A549 (cell line): ENCODE measurements at regions not wholly inside any gene's neighbourhood (a gene's known extent, or its start where the extent isn't known, plus 50 kb on each side); places are given as distances from the start of the nearest gene placed in this dataset.

ENCODE experiments used
- ATAC-seq, 2 experiments: fragments of 200-7000 bp in 1 of 2; fragments of >200 bp in 1 of 2; cut with Nextera tagmentation in 1 of 2; cut with Tn5 transposase in 1 of 2; 3 replicates each; pipeline versions ENCODE4 v1.8.0 to v1.9.1; 2018 to 2020; ENCODE audit warnings: mild to moderate bottlenecking in 1 of 2, moderate library complexity in 1 of 2
- CTCF ChIA-PET: fragments of 300-600 bp; sonication (Branson Sonifier 250); formaldehyde crosslinking; extraction: SDS; loops from one replicate; lab custom pipeline; 2021; ENCODE audit warnings: antibody characterized with exemption, inconsistent platforms; lab: Yijun Ruan, JAX
- POLR2A ChIA-PET: fragments of 350-600 bp; formaldehyde crosslinking; extraction: SDS; loops from one replicate; lab custom pipeline; 2021; ENCODE audit warnings: antibody characterized with exemption, inconsistent platforms; lab: Yijun Ruan, JAX
- DNase-seq, 2 experiments: peaks; one replicate each; pipeline versions ENCODE4 v3.0.0 to v3.0.0-alpha.2; 2011 to 2016; ENCODE audit warnings: low read depth in 1 of 2, low spot score in 1 of 2
- FAIRE-seq: peaks from 2 replicates; lab custom pipeline; 2011; peaks lifted over from hg19 to GRCh38; lab: Jason Lieb, UNC
- H3K27ac ChIP-seq, 2 experiments: fragments of >200 bp; sonication (Bioruptor Twin); formaldehyde crosslinking; 3 replicates each; pipeline ENCODE4 v1.5.1; 2016 to 2017
- H3K4me1 ChIP-seq: fragments of >200 bp; sonication (Bioruptor Twin); formaldehyde crosslinking; 3 replicates; pipeline ENCODE4 v1.6.1; 2016
- H3K4me2 ChIP-seq: fragments of >200 bp; sonication (Bioruptor Twin); formaldehyde crosslinking; 3 replicates; pipeline ENCODE4 v1.6.1; 2016
- H3K4me3 ChIP-seq: fragments of >200 bp; sonication (Bioruptor Twin); formaldehyde crosslinking; 3 replicates; pipeline ENCODE4 v1.5.1; 2016
- H3K9me3 ChIP-seq: fragments of >200 bp; sonication (Bioruptor Twin); formaldehyde crosslinking; 3 replicates; pipeline ENCODE4 v1.6.1; 2016
- BHLHE40 ChIP-seq: IDR thresholded peaks from 2 replicates; pipeline ENCODE4 v1.6.1; 2012; ENCODE audit warnings: low read depth, low read length, inconsistent platforms
- CEBPB ChIP-seq, 2 experiments: fragments of >200 bp in 1 of 2; sonication (Bioruptor Twin) in 1 of 2; formaldehyde crosslinking in 1 of 2; IDR thresholded peaks; 2 replicates each; pipeline ENCODE4 v1.6.1; 2012 to 2016
- EP300 ChIP-seq, 2 experiments: fragments of >200 bp; sonication (Bioruptor Twin); formaldehyde crosslinking; IDR thresholded peaks; 2 replicates in 1 of 2; 3 replicates in 1 of 2; pipeline ENCODE4 v1.6.1; 2016 to 2017
- FOSL2 ChIP-seq, 2 experiments: fragments of 450-650 bp in 1 of 2; fragments of >200 bp in 1 of 2; sonication (Bioruptor Twin) in 1 of 2; formaldehyde crosslinking; IDR thresholded peaks; 2 replicates each; pipeline versions ENCODE4 v1.5.0 to v1.6.1; 2016 to 2020; ENCODE audit warnings: mild to moderate bottlenecking in 1 of 2, moderate library complexity in 1 of 2
- HDAC2 ChIP-seq: fragments of 200-600 bp; sonication (generic); IDR thresholded peaks from 2 replicates; pipeline ENCODE4 v1.6.1; 2016
- HEYL ChIP-seq: fragments of 250-450 bp; sonication (Bioruptor Pico); IDR thresholded peaks from 2 replicates; pipeline ENCODE4 v1.8.0; 2021; ENCODE audit warnings: mild to moderate bottlenecking, moderate library complexity
- HOXB13 ChIP-seq: fragments of 250-450 bp; sonication (Bioruptor Pico); IDR thresholded peaks from 2 replicates; pipeline ENCODE4 v1.5.0; 2020; ENCODE audit warnings: low read depth, mild to moderate bottlenecking, moderate library complexity
- JUNB ChIP-seq: fragments of >200 bp; sonication (Bioruptor Twin); formaldehyde crosslinking; IDR thresholded peaks from 2 replicates; pipeline ENCODE4 v1.6.1; 2016
- MAZ ChIP-seq: fragments of 150-350 bp; IDR thresholded peaks from 2 replicates; pipeline ENCODE4 v1.6.1; 2014; ENCODE audit warnings: antibody characterized with exemption, low read depth, low read length, borderline replicate concordance
- MYC ChIP-seq: IDR thresholded peaks from 2 replicates; pipeline ENCODE4 v1.6.1; 2012; ENCODE audit warnings: mild to moderate bottlenecking, inconsistent platforms, low read length, improper control_type of control experiment, borderline replicate concordance
- NFE2L2 ChIP-seq: fragments of 150-350 bp; conservative IDR thresholded peaks from 2 replicates; pipeline ENCODE4 v1.6.1; 2014; ENCODE audit warnings: low read length
- PHF8 ChIP-seq: fragments of 200-600 bp; sonication (generic); IDR thresholded peaks from 2 replicates; pipeline ENCODE4 v1.6.1; 2016; ENCODE audit warnings: low read depth, mild to moderate bottlenecking, antibody characterized with exemption, moderate library complexity, borderline replicate concordance
- POLR2A ChIP-seq: IDR thresholded peaks from 2 replicates; pipeline ENCODE4 v1.6.1; 2012; ENCODE audit warnings: mild to moderate bottlenecking, low read length
- POLR2AphosphoS2 ChIP-seq: conservative IDR thresholded peaks from 2 replicates; pipeline ENCODE4 v1.6.1; 2012; ENCODE audit warnings: low read length, improper control_type of control experiment, inconsistent platforms
- RARB ChIP-seq: fragments of 250-450 bp; sonication (Bioruptor Pico); IDR thresholded peaks from 2 replicates; pipeline ENCODE4 v1.8.0; 2021; ENCODE audit warnings: mild to moderate bottlenecking, moderate library complexity
- RCOR1 ChIP-seq: fragments of 150-350 bp; IDR thresholded peaks from 2 replicates; pipeline ENCODE4 v1.6.1; 2014; ENCODE audit warnings: antibody characterized with exemption, low read length, low read depth
- RNF2 ChIP-seq: fragments of 200-600 bp; sonication (generic); IDR thresholded peaks from 2 replicates; pipeline ENCODE4 v1.6.1; 2016; ENCODE audit warnings: low read depth, mild to moderate bottlenecking, antibody characterized with exemption, moderate library complexity, borderline replicate concordance
- ZC3H11A ChIP-seq: fragments of 450-650 bp; IDR thresholded peaks from 2 replicates; pipeline ENCODE4 v1.6.1; 2014; ENCODE audit warnings: antibody characterized with exemption, mild to moderate bottlenecking
- ZFP36 ChIP-seq: fragments of 450-650 bp; IDR thresholded peaks from 2 replicates; pipeline ENCODE4 v1.6.1; 2014; ENCODE audit warnings: borderline replicate concordance; ENCODE audit not compliant: partially characterized antibody
- ZSCAN20 ChIP-seq: fragments of 250-450 bp; sonication (Bioruptor Pico); IDR thresholded peaks from 2 replicates; pipeline ENCODE4 v1.8.0; 2022; ENCODE audit warnings: mild to moderate bottlenecking, moderate library complexity
- WGBS: methylation state at CpG from one replicate; pipeline ENCODE4 v1.1.6; 2017; ENCODE audit errors: missing lambda C conversion rate; 5-methylcytosine and 5-hydroxymethylcytosine counted together
- TF ChIP-seq, protein P1 (sequence below): fragments of >200 bp; sonication (Bioruptor Twin); formaldehyde crosslinking; IDR thresholded peaks from 3 replicates; pipeline ENCODE4 v1.5.1; 2016
- TF ChIP-seq, protein P2 (sequence below): IDR thresholded peaks from 2 replicates; pipeline ENCODE4 v1.6.1; 2012
- TF ChIP-seq, protein P3 (sequence below): IDR thresholded peaks from 2 replicates; pipeline ENCODE4 v1.6.1; 2012
- TF ChIP-seq, protein P4 (sequence below): fragments of 150-350 bp; IDR thresholded peaks from 2 replicates; pipeline ENCODE4 v1.6.1; 2014; ENCODE audit warnings: low read depth, mild to moderate bottlenecking, low read length
- TF ChIP-seq, protein P5 (sequence below): fragments of 250-450 bp; sonication (Bioruptor Pico); IDR thresholded peaks from 2 replicates; pipeline ENCODE4 v1.5.0; 2020; ENCODE audit warnings: low read depth, mild to moderate bottlenecking, moderate library complexity
- TF ChIP-seq, protein P6 (sequence below): fragments of 250-450 bp; sonication (Bioruptor Pico); IDR thresholded peaks from 2 replicates; pipeline ENCODE4 v1.5.0; 2021; ENCODE audit warnings: mild to moderate bottlenecking, moderate library complexity, borderline replicate concordance

DNA sequence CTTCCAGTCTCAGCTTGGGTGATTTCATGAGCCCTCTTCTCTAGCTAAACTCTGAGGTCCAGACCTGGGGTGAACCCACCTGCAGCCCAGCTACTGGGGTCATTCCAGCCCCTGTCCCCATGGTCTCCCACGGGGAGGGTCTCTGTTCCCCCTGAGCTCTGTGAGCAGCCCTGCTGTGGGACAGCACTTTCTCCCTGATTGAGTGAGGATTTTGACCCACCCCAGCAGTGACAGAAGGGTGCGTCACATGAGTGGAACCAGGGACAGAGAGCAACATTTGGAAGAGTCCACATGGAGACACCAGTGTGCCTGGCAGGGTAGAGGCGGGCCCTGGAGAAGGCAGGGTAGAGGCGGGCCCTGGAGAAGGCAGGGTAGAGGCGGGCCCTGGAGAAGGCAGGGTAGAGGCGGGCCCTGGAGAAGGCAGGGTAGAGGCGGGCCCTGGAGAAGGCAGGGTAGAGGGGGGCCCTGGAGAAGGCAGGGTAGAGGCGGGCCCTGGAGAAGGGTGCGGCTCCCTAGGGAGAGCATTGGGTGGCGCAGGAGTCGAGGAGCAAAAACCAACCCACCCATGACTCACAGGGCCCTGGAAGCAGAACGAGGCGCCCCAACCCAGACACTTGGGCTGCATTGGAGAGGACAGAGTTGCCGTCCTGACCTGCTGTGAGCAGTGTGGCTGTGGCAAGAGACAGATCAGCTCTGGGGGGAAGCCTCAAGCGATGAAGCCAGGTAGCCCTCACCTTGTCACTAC, 227.7 kb upstream of the B3GAT1 start (continued):
- TF ChIP-seq, protein P1, sequence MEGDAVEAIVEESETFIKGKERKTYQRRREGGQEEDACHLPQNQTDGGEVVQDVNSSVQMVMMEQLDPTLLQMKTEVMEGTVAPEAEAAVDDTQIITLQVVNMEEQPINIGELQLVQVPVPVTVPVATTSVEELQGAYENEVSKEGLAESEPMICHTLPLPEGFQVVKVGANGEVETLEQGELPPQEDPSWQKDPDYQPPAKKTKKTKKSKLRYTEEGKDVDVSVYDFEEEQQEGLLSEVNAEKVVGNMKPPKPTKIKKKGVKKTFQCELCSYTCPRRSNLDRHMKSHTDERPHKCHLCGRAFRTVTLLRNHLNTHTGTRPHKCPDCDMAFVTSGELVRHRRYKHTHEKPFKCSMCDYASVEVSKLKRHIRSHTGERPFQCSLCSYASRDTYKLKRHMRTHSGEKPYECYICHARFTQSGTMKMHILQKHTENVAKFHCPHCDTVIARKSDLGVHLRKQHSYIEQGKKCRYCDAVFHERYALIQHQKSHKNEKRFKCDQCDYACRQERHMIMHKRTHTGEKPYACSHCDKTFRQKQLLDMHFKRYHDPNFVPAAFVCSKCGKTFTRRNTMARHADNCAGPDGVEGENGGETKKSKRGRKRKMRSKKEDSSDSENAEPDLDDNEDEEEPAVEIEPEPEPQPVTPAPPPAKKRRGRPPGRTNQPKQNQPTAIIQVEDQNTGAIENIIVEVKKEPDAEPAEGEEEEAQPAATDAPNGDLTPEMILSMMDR = no peak
- TF ChIP-seq HDAC2 = no peak

DNA sequence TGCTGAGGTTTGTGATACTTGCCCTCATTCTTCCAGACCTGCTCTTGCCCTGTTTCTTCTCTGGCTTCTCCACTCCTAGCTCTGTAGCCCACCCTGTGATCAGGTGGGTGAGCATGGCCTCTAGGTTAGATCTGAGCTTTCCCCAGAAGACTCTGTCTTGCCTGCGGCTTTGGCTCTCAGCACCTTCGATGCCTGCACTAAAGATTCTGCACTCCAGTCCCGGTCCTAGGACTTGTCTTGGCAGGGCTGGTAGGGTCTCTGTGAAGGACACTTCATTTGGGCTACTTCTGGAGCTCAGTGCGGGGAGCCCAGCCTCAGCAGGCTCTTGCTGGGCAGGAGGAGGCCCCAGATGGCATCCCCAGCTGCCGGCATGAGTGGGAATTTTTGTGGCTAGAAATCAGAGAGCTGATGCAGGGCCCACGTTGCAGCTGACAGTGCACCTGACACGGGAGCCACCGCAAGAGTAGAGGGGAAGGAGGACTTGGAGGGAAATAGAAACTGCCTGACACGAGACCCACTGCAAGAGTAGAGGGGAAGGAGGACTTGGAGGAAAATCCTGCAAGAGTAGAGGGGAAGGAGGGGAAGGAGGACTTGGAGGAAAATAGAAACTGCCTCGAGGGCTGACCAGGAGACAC, 226.9 kb upstream of the B3GAT1 start:
- DNase-seq = no peak
- ChIA-PET POLR2A (no interaction called here), CTCF (no interaction called here)
- H3K4me3 ChIP-seq = no peak overlapping the region
- FAIRE-seq = no peak
- no peak for ATAC-seq
- no peak overlapping the region for H3K27ac ChIP-seq
- H3K4me2 ChIP-seq = no peak overlapping the region
- H3K9me3 ChIP-seq = no peaks in the 10 kb centered on the region
- no peaks in the 10 kb centered on the region for H3K4me1 ChIP-seq
- no peak for TF ChIP-seq RCOR1
- no peak for TF ChIP-seq FOSL2 (IDR thresholded peaks at IDR 0.05)
- TF ChIP-seq FOSL2 (CRISPR knock-in tag; IDR thresholded peaks at IDR 0.05) = no peak
- TF ChIP-seq MYC = no peak
- no peak for TF ChIP-seq POLR2A
- no peak for TF ChIP-seq RARB (CRISPR knock-in tag)
- TF ChIP-seq JUNB = no peak
- TF ChIP-seq HEYL (CRISPR knock-in tag) = no peak
- no peak for TF ChIP-seq EP300 (IDR thresholded peaks at IDR 0.05)
- no peak for TF ChIP-seq NFE2L2
- TF ChIP-seq HDAC2 = no peak
- no peak for TF ChIP-seq PHF8
- WGBS = 23% methylated on average over 6 of the region's 10 CpGs

DNA sequence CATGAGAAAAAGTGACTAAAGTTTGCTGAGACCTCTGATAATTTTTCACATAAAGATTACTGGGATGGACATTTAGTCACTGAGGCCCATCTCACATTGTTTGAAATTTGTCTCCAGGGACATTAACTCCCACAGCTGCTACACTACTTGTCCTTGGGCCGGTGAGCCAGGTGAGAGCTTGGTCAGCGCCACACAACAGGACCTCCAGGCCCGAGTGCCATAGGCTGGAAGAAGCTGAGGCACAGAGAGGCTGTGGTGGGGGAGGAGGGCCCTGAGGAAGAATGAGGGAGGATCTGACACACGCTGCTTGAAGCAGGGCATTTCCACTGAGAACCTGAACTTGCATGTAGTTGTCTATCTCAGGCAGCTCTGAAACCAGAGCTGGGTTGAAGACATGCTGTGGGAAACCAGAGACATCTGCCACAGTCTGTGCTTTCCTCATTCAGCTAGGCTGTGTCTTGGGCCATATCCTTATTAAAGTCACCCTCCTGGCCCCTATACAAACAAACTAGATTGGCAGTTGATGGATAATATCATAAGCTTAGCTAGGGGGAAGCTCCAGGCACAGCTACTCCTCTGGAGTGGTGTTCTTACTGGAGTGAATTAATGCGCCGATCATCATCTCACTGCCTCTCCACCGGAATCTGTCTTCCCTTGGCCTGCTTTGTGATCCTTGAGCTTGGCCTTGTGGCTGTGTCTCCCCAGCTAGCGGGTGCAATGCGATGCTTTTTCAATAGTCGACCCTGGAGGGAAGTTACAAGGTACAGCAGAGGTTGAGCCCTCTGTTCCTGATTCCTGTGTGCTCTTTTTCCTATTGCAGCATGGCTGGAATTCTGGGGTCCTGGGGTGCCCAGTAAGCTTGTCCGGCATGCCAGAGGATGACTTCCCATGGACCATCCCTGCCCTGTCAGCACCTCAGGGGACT, 225.3 kb upstream of the B3GAT1 start:
- no peak for DNase-seq
- no peak for FAIRE-seq
- CTCF ChIA-PET = no interaction called here
- no peak overlapping the region for H3K4me2 ChIP-seq
- POLR2A ChIA-PET = no interaction called here
- H3K4me1 ChIP-seq = no peaks in the 10 kb centered on the region
- no peak overlapping the region for H3K27ac ChIP-seq
- 45% methylated on average over 10 of the region's 11 CpGs for WGBS
- H3K9me3 ChIP-seq = no peaks in the 10 kb centered on the region
- no peak for ATAC-seq
- no peak overlapping the region for H3K4me3 ChIP-seq
- TF ChIP-seq ZFP36 (no peak), HEYL (CRISPR knock-in tag) (no peak), POLR2AphosphoS2 (no peak), CEBPB (IDR thresholded peaks at IDR 0.05) (no peak), POLR2A (no peak), BHLHE40 (no peak), HOXB13 (no peak), MAZ (no peak), ZC3H11A (no peak), RNF2 (no peak), ZSCAN20 (CRISPR knock-in tag) (no peak), EP300 (IDR thresholded peaks at IDR 0.05) (no peak)
- TF ChIP-seq, protein P2, sequence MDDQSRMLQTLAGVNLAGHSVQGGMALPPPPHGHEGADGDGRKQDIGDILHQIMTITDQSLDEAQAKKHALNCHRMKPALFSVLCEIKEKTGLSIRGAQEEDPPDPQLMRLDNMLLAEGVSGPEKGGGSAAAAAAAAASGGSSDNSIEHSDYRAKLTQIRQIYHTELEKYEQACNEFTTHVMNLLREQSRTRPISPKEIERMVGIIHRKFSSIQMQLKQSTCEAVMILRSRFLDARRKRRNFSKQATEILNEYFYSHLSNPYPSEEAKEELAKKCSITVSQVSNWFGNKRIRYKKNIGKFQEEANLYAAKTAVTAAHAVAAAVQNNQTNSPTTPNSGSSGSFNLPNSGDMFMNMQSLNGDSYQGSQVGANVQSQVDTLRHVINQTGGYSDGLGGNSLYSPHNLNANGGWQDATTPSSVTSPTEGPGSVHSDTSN = no peak
- TF ChIP-seq, protein P3, sequence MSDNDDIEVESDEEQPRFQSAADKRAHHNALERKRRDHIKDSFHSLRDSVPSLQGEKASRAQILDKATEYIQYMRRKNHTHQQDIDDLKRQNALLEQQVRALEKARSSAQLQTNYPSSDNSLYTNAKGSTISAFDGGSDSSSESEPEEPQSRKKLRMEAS = no peak
- TF ChIP-seq, protein P4, sequence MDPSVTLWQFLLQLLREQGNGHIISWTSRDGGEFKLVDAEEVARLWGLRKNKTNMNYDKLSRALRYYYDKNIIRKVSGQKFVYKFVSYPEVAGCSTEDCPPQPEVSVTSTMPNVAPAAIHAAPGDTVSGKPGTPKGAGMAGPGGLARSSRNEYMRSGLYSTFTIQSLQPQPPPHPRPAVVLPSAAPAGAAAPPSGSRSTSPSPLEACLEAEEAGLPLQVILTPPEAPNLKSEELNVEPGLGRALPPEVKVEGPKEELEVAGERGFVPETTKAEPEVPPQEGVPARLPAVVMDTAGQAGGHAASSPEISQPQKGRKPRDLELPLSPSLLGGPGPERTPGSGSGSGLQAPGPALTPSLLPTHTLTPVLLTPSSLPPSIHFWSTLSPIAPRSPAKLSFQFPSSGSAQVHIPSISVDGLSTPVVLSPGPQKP = no peak
- TF ChIP-seq, protein P5, sequence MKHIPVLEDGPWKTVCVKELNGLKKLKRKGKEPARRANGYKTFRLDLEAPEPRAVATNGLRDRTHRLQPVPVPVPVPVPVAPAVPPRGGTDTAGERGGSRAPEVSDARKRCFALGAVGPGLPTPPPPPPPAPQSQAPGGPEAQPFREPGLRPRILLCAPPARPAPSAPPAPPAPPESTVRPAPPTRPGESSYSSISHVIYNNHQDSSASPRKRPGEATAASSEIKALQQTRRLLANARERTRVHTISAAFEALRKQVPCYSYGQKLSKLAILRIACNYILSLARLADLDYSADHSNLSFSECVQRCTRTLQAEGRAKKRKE (CRISPR knock-in tag) = no peak
- TF ChIP-seq, protein P6, sequence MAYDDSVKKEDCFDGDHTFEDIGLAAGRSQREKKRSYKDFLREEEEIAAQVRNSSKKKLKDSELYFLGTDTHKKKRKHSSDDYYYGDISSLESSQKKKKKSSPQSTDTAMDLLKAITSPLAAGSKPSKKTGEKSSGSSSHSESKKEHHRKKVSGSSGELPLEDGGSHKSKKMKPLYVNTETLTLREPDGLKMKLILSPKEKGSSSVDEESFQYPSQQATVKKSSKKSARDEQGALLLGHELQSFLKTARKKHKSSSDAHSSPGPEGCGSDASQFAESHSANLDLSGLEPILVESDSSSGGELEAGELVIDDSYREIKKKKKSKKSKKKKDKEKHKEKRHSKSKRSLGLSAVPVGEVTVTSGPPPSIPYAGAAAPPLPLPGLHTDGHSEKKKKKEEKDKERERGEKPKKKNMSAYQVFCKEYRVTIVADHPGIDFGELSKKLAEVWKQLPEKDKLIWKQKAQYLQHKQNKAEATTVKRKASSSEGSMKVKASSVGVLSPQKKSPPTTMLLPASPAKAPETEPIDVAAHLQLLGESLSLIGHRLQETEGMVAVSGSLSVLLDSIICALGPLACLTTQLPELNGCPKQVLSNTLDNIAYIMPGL (CRISPR knock-in tag) = no peak
- TF ChIP-seq, all 56 proteins: peak for 0
